GM12874 (cell line): ENCODE measurements at regions not wholly inside any gene's neighbourhood (a gene's known extent, or its start where the extent isn't known, plus 50 kb on each side); places are given as distances from the start of the nearest gene placed in this dataset.

ENCODE experiments used
- CTCF ChIP-seq: IDR thresholded peaks from 2 replicates; pipeline ENCODE4 v1.5.1; 2011; ENCODE audit warnings: low read depth, mild to moderate bottlenecking, control low read depth, low read length, moderate library complexity; ENCODE audit not compliant: insufficient read depth

- TF ChIP-seq CTCF = no peak
These were observed 357.5 kb downstream of the HDGFL1 start for GRCh38 chr6:22926790-22927354.

DNA sequence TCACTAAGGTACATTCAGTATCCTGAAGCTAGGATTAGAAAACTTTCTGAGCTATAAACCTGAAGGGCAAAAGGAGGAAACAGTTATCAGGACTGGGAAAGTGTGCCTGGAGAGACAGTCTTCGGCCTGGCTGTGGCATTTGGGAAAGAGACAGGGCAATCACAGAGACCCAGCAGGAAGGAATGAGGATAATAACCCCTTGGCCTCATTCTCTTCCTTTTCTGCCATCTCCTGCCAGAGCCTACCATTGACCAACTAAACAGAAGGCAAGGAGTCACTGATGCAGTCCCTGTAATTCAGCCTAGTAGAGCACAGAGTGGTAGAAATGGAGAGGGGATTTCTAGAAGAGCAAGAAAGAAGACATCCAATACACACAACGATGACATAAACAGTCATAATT is 359.4 kb downstream of the HDGFL1 start:
- TF ChIP-seq CTCF = no peak

DNA sequence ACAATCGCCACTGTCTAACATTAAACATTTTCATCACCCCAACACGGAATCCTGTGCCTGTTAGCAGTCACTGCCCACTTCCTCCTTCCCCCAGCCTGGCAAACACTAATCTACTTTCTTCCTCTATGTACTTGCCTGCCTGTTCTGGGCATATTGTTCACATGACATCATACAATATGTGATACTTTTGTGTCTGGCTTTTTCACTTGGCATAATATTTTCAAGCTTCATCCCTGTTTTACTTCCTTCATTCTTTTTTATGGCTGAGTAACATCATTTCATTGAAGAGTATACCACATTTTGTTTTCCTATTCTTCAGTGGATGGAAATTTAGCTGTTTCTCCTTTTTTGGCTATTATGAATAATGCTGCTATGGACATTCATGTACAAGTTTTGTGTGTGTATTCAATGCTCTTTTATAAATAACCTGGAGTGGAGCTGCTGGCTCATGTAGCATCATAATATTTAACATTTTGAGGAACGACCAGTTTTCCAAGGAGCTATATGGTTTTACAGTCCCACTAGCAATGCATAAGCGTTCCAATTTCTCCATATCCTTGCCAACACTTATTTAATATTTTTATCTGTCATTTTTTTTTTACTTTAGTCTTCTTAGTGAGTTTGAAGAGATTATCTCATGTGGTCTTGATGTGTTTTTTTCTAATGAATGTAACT is 360.1 kb downstream of the HDGFL1 start:
- TF ChIP-seq CTCF = no peak

- TF ChIP-seq CTCF = no peak
These were observed 371.4 kb downstream of the HDGFL1 start for GRCh38 chr6:22940581-22941290.

GRCh38 chr6:22942403-22942802 is 373.0 kb downstream of the HDGFL1 start:
- TF ChIP-seq CTCF = no peak

- TF ChIP-seq CTCF = no peak
These were observed 374.0 kb downstream of the HDGFL1 start for GRCh38 chr6:22943327-22943726.

GRCh38 chr6:22949967-22950366 is 380.6 kb downstream of the HDGFL1 start:
- TF ChIP-seq CTCF = no peak
